OCI-LY3 (cell line): ENCODE measurements at regions not wholly inside any gene's neighbourhood (a gene's known extent, or its start where the extent isn't known, plus 50 kb on each side); places are given as distances from the start of the nearest gene placed in this dataset.
A peak's percentile ranks its signal among the peaks of the same experiment; 100 is the strongest.

ENCODE experiments used
- H2AFZ ChIP-seq: fragments of 200-600, 300-600 bp; shearing (Covaris generic); 2 replicates; pipeline ENCODE4 v1.6.0; 2014; ENCODE audit warnings: antibody characterized with exemption, low read depth, low read length
- H3K27ac ChIP-seq: fragments of 200-600, 300-600 bp; sonication (generic); 2 replicates; pipeline ENCODE4 v1.5.1; 2014; ENCODE audit warnings: mild to moderate bottlenecking, low read length, moderate library complexity, mixed read lengths
- H3K27me3 ChIP-seq: fragments of 200-600, 300-600 bp; sonication (generic); 2 replicates; pipeline ENCODE4 v1.6.1; 2014; ENCODE audit warnings: low read depth, low read length, mixed read lengths
- H3K36me3 ChIP-seq: fragments of 200-600, 300-600 bp; sonication (generic); replicated peaks from 2 replicates; pipeline ENCODE3; 2014; ENCODE audit warnings: low read depth, low read length, mixed read lengths
- H3K4me1 ChIP-seq: fragments of 300-600, 200-600 bp; sonication (generic); 2 replicates; pipeline ENCODE4 v1.6.1; 2014; ENCODE audit warnings: low read length, mixed read lengths
- H3K4me2 ChIP-seq: fragments of 200-600, 300-600 bp; sonication (generic); 2 replicates; pipeline ENCODE4 v1.6.1; 2014; ENCODE audit warnings: low read length, mixed read lengths
- H3K4me3 ChIP-seq: fragments of 300-600, 200-600 bp; sonication (generic); 2 replicates; pipeline ENCODE4 v1.5.1; 2014; ENCODE audit warnings: antibody characterized with exemption, mild to moderate bottlenecking, low read length, moderate library complexity
- H3K79me2 ChIP-seq: fragments of 300-600, 200-600 bp; shearing (Covaris generic); 2 replicates; pipeline ENCODE4 v1.6.1; 2014; ENCODE audit warnings: mild to moderate bottlenecking, low read length, mixed read lengths
- H3K9ac ChIP-seq: fragments of 300-600, 200-600 bp; shearing (Covaris generic); 2 replicates; pipeline ENCODE4 v1.6.0; 2014; ENCODE audit warnings: mild to moderate bottlenecking, low read length, moderate library complexity
- H3K9me3 ChIP-seq: fragments of 200-600, 300-600 bp; shearing (Covaris generic); 2 replicates; pipeline ENCODE4 v1.6.1; 2014; ENCODE audit warnings: low read length, mixed read lengths; ENCODE audit not compliant: insufficient read depth
- H4K20me1 ChIP-seq: fragments of 200-600, 300-600 bp; sonication (generic); 2 replicates; pipeline ENCODE4 v1.6.1; 2016; ENCODE audit warnings: low read length, mixed read lengths; ENCODE audit not compliant: insufficient read depth
- EZH2phosphoT487 ChIP-seq: fragments of 200-600 bp; shearing (Covaris generic); IDR thresholded peaks from 2 replicates; pipeline ENCODE4 v1.6.1; 2018; ENCODE audit warnings: antibody characterized with exemption, mixed run types, low read depth
- TF ChIP-seq, protein P1 (sequence below): fragments of 200-600, 300-600 bp; sonication (generic); IDR thresholded peaks from 2 replicates; pipeline ENCODE4 v1.5.1; 2014; ENCODE audit warnings: antibody characterized with exemption, low read length, low read depth

- Histone ChIP-seq H3K4me3 (no peak overlapping the region), H4K20me1 (no peaks in the 10 kb centered on the region), H3K4me2 (no peak overlapping the region), H3K4me1 (peaks cover 9% of the 10 kb centered on the region), H3K36me3 (no peaks in the 10 kb centered on the region), H3K27me3 (no peaks in the 10 kb centered on the region), H3K9ac (no peak overlapping the region), H3K27ac (no peak overlapping the region), H3K9me3 (no peaks in the 10 kb centered on the region), H3K79me2 (no peaks in the 10 kb centered on the region), H2AFZ (no peak overlapping the region)
- TF ChIP-seq EZH2phosphoT487: no peak
- TF ChIP-seq, protein P1, sequence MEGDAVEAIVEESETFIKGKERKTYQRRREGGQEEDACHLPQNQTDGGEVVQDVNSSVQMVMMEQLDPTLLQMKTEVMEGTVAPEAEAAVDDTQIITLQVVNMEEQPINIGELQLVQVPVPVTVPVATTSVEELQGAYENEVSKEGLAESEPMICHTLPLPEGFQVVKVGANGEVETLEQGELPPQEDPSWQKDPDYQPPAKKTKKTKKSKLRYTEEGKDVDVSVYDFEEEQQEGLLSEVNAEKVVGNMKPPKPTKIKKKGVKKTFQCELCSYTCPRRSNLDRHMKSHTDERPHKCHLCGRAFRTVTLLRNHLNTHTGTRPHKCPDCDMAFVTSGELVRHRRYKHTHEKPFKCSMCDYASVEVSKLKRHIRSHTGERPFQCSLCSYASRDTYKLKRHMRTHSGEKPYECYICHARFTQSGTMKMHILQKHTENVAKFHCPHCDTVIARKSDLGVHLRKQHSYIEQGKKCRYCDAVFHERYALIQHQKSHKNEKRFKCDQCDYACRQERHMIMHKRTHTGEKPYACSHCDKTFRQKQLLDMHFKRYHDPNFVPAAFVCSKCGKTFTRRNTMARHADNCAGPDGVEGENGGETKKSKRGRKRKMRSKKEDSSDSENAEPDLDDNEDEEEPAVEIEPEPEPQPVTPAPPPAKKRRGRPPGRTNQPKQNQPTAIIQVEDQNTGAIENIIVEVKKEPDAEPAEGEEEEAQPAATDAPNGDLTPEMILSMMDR: no peak
Observed at GRCh38 chr4:45482346-45482745, 641.5 kb downstream of the GABRG1 start.

- no peak overlapping the region for H3K4me3 ChIP-seq
- no peaks in the 10 kb centered on the region for H3K27me3 ChIP-seq
- H3K27ac ChIP-seq: no peak overlapping the region
- no peak for TF ChIP-seq EZH2phosphoT487
- TF ChIP-seq, protein P1: no peak
- H3K4me1 ChIP-seq: peaks cover 10% of the 10 kb centered on the region
- peaks cover 6% of the 10 kb centered on the region for H3K36me3 ChIP-seq
- no peaks in the 10 kb centered on the region for H3K79me2 ChIP-seq
- H4K20me1 ChIP-seq: no peaks in the 10 kb centered on the region
- no peak overlapping the region for H3K9ac ChIP-seq
- no peak overlapping the region for H2AFZ ChIP-seq
- no peak overlapping the region for H3K4me2 ChIP-seq
- peaks cover 7% of the 10 kb centered on the region for H3K9me3 ChIP-seq
Observed at GRCh38 chr4:45477311-45477733, 646.5 kb downstream of the GABRG1 start.

GRCh38 chr4:45475548-45475947 is 648.3 kb downstream of the GABRG1 start:
- Histone ChIP-seq H3K4me3 (no peak overlapping the region), H3K4me2 (0 out of 2 replicates have a peak overlapping the region, but pooled peaks have one; percentile 15), H2AFZ (no peak overlapping the region), H3K27me3 (no peaks in the 10 kb centered on the region), H4K20me1 (no peaks in the 10 kb centered on the region), H3K27ac (0 out of 2 replicates have a peak overlapping the region, but pooled peaks have one; percentile 25), H3K36me3 (peaks cover 6% of the 10 kb centered on the region), H3K79me2 (no peaks in the 10 kb centered on the region), H3K9ac (no peak overlapping the region), H3K9me3 (peaks cover 11% of the 10 kb centered on the region), H3K4me1 (peaks cover 10% of the 10 kb centered on the region)
- TF ChIP-seq, protein P1: no peak

DNA sequence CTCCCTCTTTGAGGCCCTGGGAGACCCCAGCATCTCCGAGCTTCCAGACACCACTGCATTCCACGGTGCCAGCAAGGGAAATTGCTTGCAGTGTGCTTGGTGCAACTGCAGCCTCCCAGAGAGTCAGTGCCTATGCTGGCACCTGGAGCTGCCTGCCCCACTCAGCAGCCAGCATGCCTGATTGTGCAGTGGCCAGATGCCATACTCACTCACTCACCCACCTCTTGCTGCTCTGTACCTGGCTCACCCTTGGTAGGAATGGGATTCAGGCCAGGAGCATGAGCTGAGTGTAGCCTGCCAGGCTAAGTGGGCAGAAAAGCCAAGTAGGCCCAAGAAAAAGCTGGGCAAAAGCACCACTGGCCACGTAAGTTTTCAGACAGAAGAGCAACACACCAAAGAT is 651.4 kb downstream of the GABRG1 start:
- Histone ChIP-seq H3K27ac (no peak overlapping the region), H4K20me1 (no peaks in the 10 kb centered on the region), H3K9ac (no peak overlapping the region), H3K4me2 (no peak overlapping the region), H2AFZ (no peak overlapping the region), H3K4me3 (no peak overlapping the region), H3K79me2 (no peaks in the 10 kb centered on the region), H3K36me3 (peaks cover 6% of the 10 kb centered on the region), H3K4me1 (peaks cover 10% of the 10 kb centered on the region), H3K9me3 (peaks cover 11% of the 10 kb centered on the region), H3K27me3 (no peaks in the 10 kb centered on the region)
- no peak for TF ChIP-seq EZH2phosphoT487
- TF ChIP-seq, protein P1: no peak
